Uterus (tissue), 2 donors: ENCODE measurements at regions not wholly inside any gene's neighbourhood (a gene's known extent, or its start where the extent isn't known, plus 50 kb on each side); places are given as distances from the start of the nearest gene placed in this dataset.

ENCODE experiments used
- POLR2A ChIP-seq, 2 donors: fragments of 450-650 bp; IDR thresholded peaks; one replicate each; pipeline ENCODE4 v1.6.1; 2016; ENCODE audit warnings: antibody characterized with exemption in 2 of 2, mild to moderate bottlenecking in 1 of 2, moderate library complexity in 1 of 2
- TF ChIP-seq, protein P1 (sequence below), 4 experiments: fragments of 200-600 bp in 2 of 4; fragments of 450-650 bp in 2 of 4; sonication (generic) in 2 of 4; IDR thresholded peaks; one replicate each; pipeline ENCODE4 v1.5.1; 2016 to 2019; ENCODE audit warnings: antibody characterized with exemption in 4 of 4, mild to moderate bottlenecking in 2 of 4, moderate library complexity in 1 of 4

GRCh38 chr16:50889746-50890145 is 147.9 kb downstream of the CYLD start:
- TF ChIP-seq, protein P1, sequence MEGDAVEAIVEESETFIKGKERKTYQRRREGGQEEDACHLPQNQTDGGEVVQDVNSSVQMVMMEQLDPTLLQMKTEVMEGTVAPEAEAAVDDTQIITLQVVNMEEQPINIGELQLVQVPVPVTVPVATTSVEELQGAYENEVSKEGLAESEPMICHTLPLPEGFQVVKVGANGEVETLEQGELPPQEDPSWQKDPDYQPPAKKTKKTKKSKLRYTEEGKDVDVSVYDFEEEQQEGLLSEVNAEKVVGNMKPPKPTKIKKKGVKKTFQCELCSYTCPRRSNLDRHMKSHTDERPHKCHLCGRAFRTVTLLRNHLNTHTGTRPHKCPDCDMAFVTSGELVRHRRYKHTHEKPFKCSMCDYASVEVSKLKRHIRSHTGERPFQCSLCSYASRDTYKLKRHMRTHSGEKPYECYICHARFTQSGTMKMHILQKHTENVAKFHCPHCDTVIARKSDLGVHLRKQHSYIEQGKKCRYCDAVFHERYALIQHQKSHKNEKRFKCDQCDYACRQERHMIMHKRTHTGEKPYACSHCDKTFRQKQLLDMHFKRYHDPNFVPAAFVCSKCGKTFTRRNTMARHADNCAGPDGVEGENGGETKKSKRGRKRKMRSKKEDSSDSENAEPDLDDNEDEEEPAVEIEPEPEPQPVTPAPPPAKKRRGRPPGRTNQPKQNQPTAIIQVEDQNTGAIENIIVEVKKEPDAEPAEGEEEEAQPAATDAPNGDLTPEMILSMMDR (IDR thresholded peaks at IDR 0.05): no peak
- no peak for TF ChIP-seq POLR2A (IDR thresholded peaks at IDR 0.05)
